GM18505 (cell line): ENCODE measurements at regions not wholly inside any gene's neighbourhood (a gene's known extent, or its start where the extent isn't known, plus 50 kb on each side); places are given as distances from the start of the nearest gene placed in this dataset.
"Not testable (repeated sequence)": the region's sequence is repeated elsewhere in the genome, so short reads cannot be mapped to it uniquely, and the experiment has no call there.

Experiments used
- ATAC-seq: cut with Tn5 transposase; IDR thresholded peaks from one replicate; pipeline ENCODE4 v1.9.1; 2021; ENCODE audit not compliant: unreplicated experiment
- POLR2A ChIP-seq: IDR thresholded peaks from 4 replicates; pipeline ENCODE4 v1.6.1; 2011; ENCODE audit warnings: borderline replicate concordance; ENCODE audit not compliant: insufficient read depth, insufficient read length; ENCODE audit errors: extremely low read depth

GRCh38 chrX:26909728-26910127 lies 553.4 kb downstream of the PPP4R3C start:
- no peak for TF ChIP-seq POLR2A
- no peak for ATAC-seq

GRCh38 chrX:26908218-26908617 lies 554.9 kb downstream of the PPP4R3C start:
- no peak for ATAC-seq
- TF ChIP-seq POLR2A: no peak

- TF ChIP-seq POLR2A: no peak
- no peak for ATAC-seq
Measured at GRCh38 chrX:26889574-26889973, 573.6 kb downstream of the PPP4R3C start.

DNA sequence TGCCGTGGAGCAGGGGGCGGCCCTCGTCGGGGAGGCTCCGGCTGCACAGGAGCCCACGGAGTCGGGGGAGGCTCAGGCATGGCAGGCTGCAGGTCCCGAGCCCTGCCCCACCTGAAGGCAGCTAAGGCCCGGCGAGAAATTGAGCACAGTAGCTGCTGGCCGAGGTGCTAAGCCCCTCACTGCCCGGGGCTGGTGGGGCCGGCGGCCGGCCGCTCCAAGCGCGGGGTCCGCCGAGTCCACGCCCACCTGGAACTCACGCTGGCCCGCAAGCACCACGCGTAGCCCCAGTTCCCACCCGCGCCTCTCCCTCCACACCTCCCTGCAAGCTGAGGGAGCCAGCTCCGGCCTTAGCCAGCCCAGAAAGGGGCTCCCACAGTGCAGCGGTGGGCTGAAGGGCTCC lies 589.4 kb downstream of the PPP4R3C start:
- no peak for TF ChIP-seq POLR2A
- no peak for ATAC-seq

GRCh38 chrX:26871967-26872366 lies 591.2 kb downstream of the PPP4R3C start:
- no peak for TF ChIP-seq POLR2A
- no peak for ATAC-seq

DNA sequence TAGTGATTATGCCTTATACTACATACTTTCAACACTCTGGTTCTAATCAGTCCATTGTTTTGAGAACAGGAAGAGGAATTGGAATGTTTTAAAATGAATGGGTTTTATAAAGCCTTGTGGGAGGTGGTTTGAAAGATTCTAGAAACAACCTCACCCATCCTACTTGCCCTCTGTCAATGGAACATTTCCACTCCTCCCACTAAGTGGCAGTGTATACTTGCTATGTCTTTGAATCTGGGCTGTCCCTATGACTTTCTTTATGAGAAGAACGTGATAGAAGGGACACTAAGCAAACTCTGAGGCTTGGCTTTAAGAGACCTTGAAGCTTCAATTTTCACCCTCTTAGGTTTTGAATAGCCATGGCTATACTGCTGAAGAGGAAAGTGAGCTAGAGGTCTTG lies 611.2 kb downstream of the PPP4R3C start:
- no peak for ATAC-seq
- TF ChIP-seq POLR2A: no peak

DNA sequence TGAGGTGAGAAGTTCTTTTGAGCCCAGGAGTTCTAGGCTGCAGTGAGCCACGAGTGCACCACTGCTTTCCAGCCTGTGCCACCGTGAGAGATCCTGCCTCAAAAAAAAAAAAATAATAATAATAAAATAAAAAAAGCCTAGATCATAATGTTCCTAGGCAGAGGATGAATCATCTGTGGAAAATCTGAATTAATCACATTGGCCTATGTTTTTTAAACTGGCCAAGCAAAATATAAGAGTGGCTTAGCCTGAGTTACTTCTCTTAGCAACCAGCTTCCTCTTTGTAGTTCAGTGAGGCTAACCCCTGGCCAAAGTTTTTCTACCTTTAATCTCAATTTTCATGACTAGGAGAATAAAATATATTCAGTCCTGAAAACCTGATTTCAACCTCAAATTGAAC lies 614.6 kb downstream of the PPP4R3C start:
- TF ChIP-seq POLR2A: no peak
- ATAC-seq: no peak

- no peak for TF ChIP-seq POLR2A
- no peak for ATAC-seq
Measured at GRCh38 chrX:26845056-26845455, 618.1 kb downstream of the PPP4R3C start.

DNA sequence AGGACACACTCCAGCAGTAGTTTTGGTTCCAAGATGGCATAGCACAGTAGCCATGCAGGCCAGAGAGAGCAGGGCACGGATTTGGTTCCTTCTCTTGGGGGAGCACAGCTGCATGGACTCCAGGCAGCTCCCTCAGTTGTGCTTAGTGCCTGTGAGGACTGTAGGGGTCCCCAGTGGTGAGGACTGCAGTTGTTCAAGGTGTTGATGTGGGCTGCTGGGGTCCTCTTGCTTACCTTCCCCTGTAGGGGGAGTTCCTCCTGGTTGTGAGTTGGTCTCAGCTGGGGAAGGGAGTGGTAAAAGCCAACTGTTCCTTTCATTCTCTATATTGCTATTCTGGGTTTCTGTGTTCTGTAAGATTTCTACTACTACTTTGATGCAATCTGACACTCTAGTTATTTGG lies 606.5 kb downstream of the MAGEB5 start:
- no peak for ATAC-seq
- no peak for TF ChIP-seq POLR2A

- TF ChIP-seq POLR2A: no peak
- no peak for ATAC-seq
Measured at GRCh38 chrX:26789751-26790150, 573.8 kb downstream of the MAGEB5 start.

DNA sequence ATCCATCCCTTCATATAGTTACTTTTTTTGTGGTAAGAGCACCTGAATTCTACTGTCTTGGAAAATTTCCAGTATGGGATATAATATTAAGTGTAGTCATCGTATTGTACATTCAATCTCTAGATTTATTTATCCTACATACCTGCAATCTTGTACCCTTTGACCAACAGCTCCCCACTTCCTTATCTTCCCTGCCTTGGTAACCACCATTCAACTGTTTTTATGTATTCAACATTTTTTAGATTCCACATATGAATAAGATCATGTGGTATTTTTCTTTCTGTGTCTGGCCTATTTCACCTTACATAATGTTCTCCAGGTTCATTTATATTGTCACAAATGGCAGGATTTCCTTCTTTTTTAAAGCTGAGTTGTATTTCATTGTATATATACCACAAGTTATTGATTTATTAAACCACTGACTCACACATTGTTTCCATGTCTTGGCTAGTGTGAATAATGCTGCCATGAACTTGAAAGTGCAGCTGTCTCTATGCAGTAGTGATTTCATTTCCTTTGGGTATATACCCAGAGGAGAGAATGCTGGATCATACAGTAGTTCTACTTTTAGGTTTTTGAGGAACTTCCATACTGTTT lies 572.5 kb downstream of the MAGEB5 start:
- no peak for TF ChIP-seq POLR2A
- no peak for ATAC-seq

DNA sequence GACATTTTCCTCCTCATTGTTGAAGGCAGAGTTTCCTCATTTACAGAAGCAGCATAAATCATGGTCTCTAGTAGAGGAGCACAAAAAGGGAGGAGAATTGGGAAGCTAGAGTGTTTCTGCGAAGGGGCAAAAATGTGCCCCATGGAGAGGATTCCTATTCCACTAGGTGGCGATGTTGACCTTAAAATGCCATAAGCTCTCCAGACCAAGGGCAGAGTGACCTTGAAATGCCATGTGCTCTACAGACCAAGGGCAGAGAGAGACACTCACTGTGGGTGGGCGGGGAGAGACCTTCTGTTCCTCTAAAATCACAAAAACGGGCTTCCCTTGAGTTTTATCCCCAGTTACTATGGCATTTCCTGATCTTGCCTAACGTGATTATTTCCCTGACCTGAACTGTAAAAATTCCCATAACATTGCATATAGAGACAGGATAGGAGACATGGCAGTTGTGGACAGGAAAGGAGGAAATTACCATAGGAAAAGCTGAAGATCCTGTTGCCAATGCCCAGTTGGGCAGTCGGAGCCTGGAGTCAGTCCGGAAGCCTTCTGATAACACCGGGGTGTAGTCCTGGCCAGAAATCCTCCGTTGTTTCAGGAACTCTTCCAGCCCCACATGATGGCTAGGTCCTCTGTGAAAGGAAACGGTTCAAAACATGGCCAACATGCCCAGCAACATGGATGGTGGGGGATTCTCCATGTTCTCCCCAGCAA lies 567.7 kb downstream of the MAGEB5 start:
- ATAC-seq: peak; percentile 88
- no peak for TF ChIP-seq POLR2A

GRCh38 chrX:26778320-26778888 lies 562.4 kb downstream of the MAGEB5 start:
- no peak for ATAC-seq

GRCh38 chrX:26762253-26762652 lies 546.3 kb downstream of the MAGEB5 start:
- no peak for TF ChIP-seq POLR2A

More at GRCh38 chrX:26778320-26778888, 562.4 kb downstream of the MAGEB5 start:
- TF ChIP-seq POLR2A: no peak

GRCh38 chrX:26755760-26756159 lies 539.8 kb downstream of the MAGEB5 start:
- ATAC-seq: not testable (repeated sequence)

More at GRCh38 chrX:26762253-26762652, 546.3 kb downstream of the MAGEB5 start:
- ATAC-seq: no peak
